B cell (primary cell): ENCODE measurements at regions not wholly inside any gene's neighbourhood (a gene's known extent, or its start where the extent isn't known, plus 50 kb on each side); places are given as distances from the start of the nearest gene placed in this dataset.

Source experiments
- ATAC-seq: fragments of 200-7000 bp; cut with Tn5 transposase; one replicate; pipeline ENCODE4 v1.10.0; 2021; ENCODE audit warnings: low read depth, mild to moderate bottlenecking, moderate number of reproducible peaks, moderate library complexity
- CTCF ChIA-PET: fragments of 350-600 bp; sonication (Branson Sonifier 250); formaldehyde crosslinking; loops from one replicate; lab custom pipeline; 2021; ENCODE audit warnings: antibody characterized with exemption, inconsistent platforms; lab: Charles Lee
- POLR2A ChIA-PET: fragments of 350-600 bp; sonication (Branson Sonifier 250); formaldehyde crosslinking; loops from one replicate; lab custom pipeline; 2021; ENCODE audit warnings: antibody characterized with exemption; lab: Charles Lee
- DNase-seq: peaks from one replicate; pipeline ENCODE4 v3.0.0; 2013
- H2AFZ ChIP-seq: 2 replicates; pipeline ENCODE4 v1.6.1; 2012; ENCODE audit warnings: mild to moderate bottlenecking, low read depth, low read length; ENCODE audit not compliant: insufficient read depth, poor library complexity, severe bottlenecking
- H3K27ac ChIP-seq, 2 donors: 1 replicate in 1 of 2; 2 replicates in 1 of 2; pipeline ENCODE4 v1.5.1; 2012 to 2013; ENCODE audit warnings: low read length in 2 of 2, mild to moderate bottlenecking in 2 of 2, moderate library complexity in 1 of 2
- H3K27me3 ChIP-seq, 4 experiments: fragments of 200-600 bp in 1 of 4; sonication (generic) in 1 of 4; replicated peaks in 1 of 4; 1 replicate in 2 of 4; 2 replicates in 2 of 4; pipeline versions ENCODE4 v1.6.1 to v1.7.0; 2013 to 2016; ENCODE audit warnings: low read length in 3 of 4, mild to moderate bottlenecking in 2 of 4, mixed read lengths in 1 of 4, moderate library complexity in 1 of 4; ENCODE audit not compliant: insufficient read depth in 4 of 4, control insufficient read depth in 3 of 4; ENCODE audit errors: control extremely low read depth in 1 of 4
- H3K36me3 ChIP-seq, 2 experiments: replicated peaks in 1 of 2; 1 replicate in 1 of 2; 2 replicates in 1 of 2; pipeline versions ENCODE4 v1.6.1 to v1.7.1; 2013; ENCODE audit warnings: low read length in 1 of 2; ENCODE audit not compliant: insufficient read depth in 2 of 2, control insufficient read depth in 1 of 2; ENCODE audit errors: control extremely low read depth in 1 of 2, extremely low read depth in 1 of 2
- H3K4me1 ChIP-seq, 2 donors: fragments of 200-600 bp in 1 of 2; sonication (generic) in 1 of 2; 1 replicate in 1 of 2; 2 replicates in 1 of 2; pipeline versions ENCODE4 v1.5.1 to v1.6.1; 2013 to 2017; ENCODE audit warnings: low read length in 2 of 2; ENCODE audit not compliant: control insufficient read depth in 2 of 2, insufficient read depth in 2 of 2
- H3K4me2 ChIP-seq: replicated peaks from 2 replicates; pipeline ENCODE3; 2012; ENCODE audit warnings: mild to moderate bottlenecking, low read depth, low read length; ENCODE audit not compliant: poor library complexity, severe bottlenecking
- H3K4me3 ChIP-seq, 5 experiments: fragments of 200-600 bp in 1 of 5; sonication (generic) in 1 of 5; 1 replicate in 3 of 5; 2 replicates in 2 of 5; pipeline versions ENCODE4 v1.5.1 to v1.7.0; 2011 to 2016; ENCODE audit warnings: low read length in 4 of 5, mild to moderate bottlenecking in 4 of 5, low read depth in 2 of 5, control low read depth in 1 of 5, moderate library complexity in 1 of 5; ENCODE audit not compliant: insufficient read depth in 1 of 5; ENCODE audit errors: control extremely low read depth in 1 of 5, extremely low read depth in 1 of 5
- H3K79me2 ChIP-seq: fragments of 200-600 bp; sonication (generic); one replicate; pipeline ENCODE4 v1.6.0; 2016; ENCODE audit warnings: low read length; ENCODE audit not compliant: control insufficient read depth, insufficient read depth
- H3K9ac ChIP-seq: fragments of 200-600 bp; sonication (generic); 2 replicates; pipeline ENCODE4 v1.6.1; 2017; ENCODE audit warnings: mild to moderate bottlenecking, low read length, moderate library complexity
- H3K9me3 ChIP-seq, 3 donors: one replicate each; pipeline versions ENCODE4 v1.6.1 to v1.7.1; 2013; ENCODE audit warnings: low read length in 2 of 3; ENCODE audit not compliant: control insufficient read depth in 2 of 3, insufficient read depth in 1 of 3; ENCODE audit errors: control extremely low read depth in 1 of 3
- H4K20me1 ChIP-seq: 2 replicates; pipeline ENCODE4 v1.6.0; 2012; ENCODE audit warnings: mild to moderate bottlenecking, low read length; ENCODE audit not compliant: insufficient read depth, control insufficient read depth, poor library complexity, severe bottlenecking
- H3K27ac Mint-ChIP-seq: one replicate; pipeline ENCODE4 v1.8.0; 2021; ENCODE audit warnings: mixed read lengths
- H3K27me3 Mint-ChIP-seq: one replicate; pipeline ENCODE4 v1.8.0; 2021; ENCODE audit warnings: mixed read lengths
- H3K4me1 Mint-ChIP-seq: one replicate; pipeline ENCODE4 v1.8.0; 2021; ENCODE audit warnings: mixed read lengths
- H3K4me3 Mint-ChIP-seq: one replicate; pipeline ENCODE4 v1.8.0; 2021; ENCODE audit warnings: mixed read lengths
- H3K9me3 Mint-ChIP-seq: one replicate; pipeline ENCODE4 v1.8.0; 2022; ENCODE audit warnings: mixed read lengths; ENCODE audit not compliant: insufficient read depth
- CTCF ChIP-seq: fragments of 200-600 bp; IDR thresholded peaks from one replicate; pipeline ENCODE4 v1.8.0; 2022; ENCODE audit warnings: antibody characterized with exemption, mild to moderate bottlenecking
- EZH2 ChIP-seq: IDR thresholded peaks from 2 replicates; pipeline ENCODE4 v1.6.1; 2012; ENCODE audit warnings: borderline replicate concordance, low read depth, mild to moderate bottlenecking, moderate library complexity, low read length; ENCODE audit not compliant: insufficient read depth, poor library complexity, severe bottlenecking
- WGBS: methylation state at CpG from one replicate; pipeline ENCODE4 v1.1.5; 2013; ENCODE audit warnings: missing lambda C conversion rate; ENCODE audit not compliant: insufficient coverage; 5-methylcytosine and 5-hydroxymethylcytosine counted together
- intact Hi-C: fragments of 100-400 bp; cut with micrococcal nuclease; formaldehyde crosslinking; loops from one replicate; pipeline ENCODE4 v1.10.0; 2022

DNA sequence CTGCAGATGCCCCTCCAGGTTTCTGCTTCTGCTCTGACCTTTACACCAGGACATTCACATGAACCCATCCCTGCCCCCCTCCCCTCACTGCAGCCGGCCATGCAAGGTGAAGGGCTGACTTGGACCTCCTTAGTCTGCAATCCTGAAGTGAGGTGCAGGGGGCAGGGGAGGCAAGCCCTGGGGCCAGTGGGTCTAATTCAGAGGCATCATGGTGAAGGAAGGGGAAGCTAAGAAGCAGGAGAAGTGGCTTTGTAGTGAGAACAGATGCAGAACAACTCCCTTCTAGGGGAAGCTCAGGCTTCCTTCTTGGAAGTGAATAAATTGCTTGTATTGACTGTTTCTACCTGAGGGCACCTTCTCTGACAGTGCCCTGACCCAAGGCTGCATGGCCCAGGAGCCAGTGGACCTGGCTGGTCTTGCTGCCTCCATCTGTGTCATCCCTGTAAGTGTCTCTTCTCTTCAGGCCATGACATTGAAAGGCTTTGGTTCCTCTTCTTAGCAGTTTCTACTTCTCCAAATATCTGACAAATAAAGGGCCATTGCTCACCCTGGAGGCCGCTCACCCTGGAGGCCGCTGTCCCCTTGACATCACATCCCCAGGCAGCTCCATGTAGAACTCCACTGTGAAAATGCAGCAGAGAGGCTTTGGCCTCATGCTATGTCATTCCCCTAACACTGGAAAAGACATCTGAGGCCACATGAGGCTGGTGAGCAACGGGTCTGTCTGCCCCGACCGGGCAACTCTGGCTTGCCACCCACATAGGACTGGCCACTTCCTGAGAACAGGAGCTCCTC lies 55.3 kb downstream of the GADD45G start:
- peaks cover 14% of the 10 kb centered on the region for H3K4me1 Mint-ChIP-seq

More for the DNA sequence above, 55.3 kb downstream of the GADD45G start:
- Histone ChIP-seq H2AFZ (no peak overlapping the region), H3K79me2 (no peaks in the 10 kb centered on the region), H3K9me3 (peaks cover 0 to 9% (median 0%) of the 10 kb centered on the region in 3 donors), H3K4me1 (peaks cover 7 to 14% of the 10 kb centered on the region in 2 donors), H3K4me2 (no peak overlapping the region), H3K27ac (no peak overlapping the region), H3K27me3 (peaks cover 0 to 11% (median 4%) of the 10 kb centered on the region in 4 experiments), H4K20me1 (no peaks in the 10 kb centered on the region), H3K4me3 (no peak overlapping the region), H3K9ac (no peak overlapping the region), H3K36me3 (no peaks in the 10 kb centered on the region)
- no peak for TF ChIP-seq EZH2
- TF ChIP-seq CTCF, result no peak
- ChIA-PET POLR2A (no interaction called here), CTCF (no interaction called here)
- H3K27ac Mint-ChIP-seq, result no peak overlapping the region
- 79% methylated on average over 5 of the region's 6 CpGs for WGBS
- H3K27me3 Mint-ChIP-seq, result peaks cover 9% of the 10 kb centered on the region
- no peak for ATAC-seq
- no peak for DNase-seq
- intact Hi-C loops, result no loop called here
- H3K9me3 Mint-ChIP-seq, result no peaks in the 10 kb centered on the region
- no peak overlapping the region for H3K4me3 Mint-ChIP-seq
